H1 (cell line): ENCODE measurements at regions not wholly inside any gene's neighbourhood (a gene's known extent, or its start where the extent isn't known, plus 50 kb on each side); places are given as distances from the start of the nearest gene placed in this dataset.

Experiments
- CTCF ChIA-PET: fragments of 300-600 bp; sonication (Branson Sonifier 250); formaldehyde crosslinking; loops from one replicate; lab custom pipeline; 2021; ENCODE audit not compliant: partially characterized antibody; lab: Charles Lee
- POLR2A ChIA-PET: fragments of 300-600 bp; sonication (Branson Sonifier 250); formaldehyde crosslinking; loops from one replicate; lab custom pipeline; 2021; ENCODE audit warnings: inconsistent platforms; ENCODE audit not compliant: partially characterized antibody; lab: Charles Lee
- DNase-seq, 2 experiments: peaks; one replicate each; pipeline versions ENCODE4 v3.0.0 to v3.0.0-alpha.2; 2010 to 2022; ENCODE audit warnings: low spot score in 2 of 2, low read depth in 1 of 2, mixed read lengths in 1 of 2
- FAIRE-seq: peaks from 2 replicates; lab custom pipeline; 2011; peaks lifted over from hg19 to GRCh38; lab: Jason Lieb, UNC
- H2AFZ ChIP-seq: 2 replicates; pipeline ENCODE4 v1.8.1; 2012; ENCODE audit warnings: low read length, inconsistent platforms
- H2AK5ac ChIP-seq: 2 replicates; pipeline ENCODE4 v1.6.1; 2013; ENCODE audit warnings: low read depth, low read length
- H2BK120ac ChIP-seq: replicated peaks from 2 replicates; pipeline ENCODE3; 2013; ENCODE audit warnings: low read depth, low read length, inconsistent platforms
- H2BK12ac ChIP-seq: 2 replicates; pipeline ENCODE4 v1.6.1; 2013; ENCODE audit warnings: low read depth, low read length
- H2BK15ac ChIP-seq: 2 replicates; pipeline ENCODE4 v1.6.1; 2013; ENCODE audit warnings: low read length
- H2BK20ac ChIP-seq: 2 replicates; pipeline ENCODE4 v1.6.1; 2013; ENCODE audit warnings: low read length
- H2BK5ac ChIP-seq: 2 replicates; pipeline ENCODE4 v1.6.1; 2013; ENCODE audit warnings: low read depth, low read length
- H3K14ac ChIP-seq: 2 replicates; pipeline ENCODE4 v1.6.1; 2013; ENCODE audit warnings: inconsistent platforms; ENCODE audit not compliant: insufficient read length
- H3K18ac ChIP-seq: 2 replicates; pipeline ENCODE4 v1.6.1; 2013; ENCODE audit warnings: low read length; ENCODE audit errors: extremely low read depth
- H3K23ac ChIP-seq: 2 replicates; pipeline ENCODE4 v1.6.1; 2013; ENCODE audit warnings: inconsistent platforms; ENCODE audit not compliant: insufficient read length
- H3K23me2 ChIP-seq: 2 replicates; pipeline ENCODE4 v1.6.1; 2013; ENCODE audit warnings: low read depth, low read length
- H3K27ac ChIP-seq: 2 replicates; pipeline ENCODE4 v1.6.1; 2011; ENCODE audit warnings: low read depth, low read length, inconsistent platforms
- H3K27me3 ChIP-seq, 4 experiments: replicated peaks in 1 of 4; 1 replicate in 1 of 4; 2 replicates in 3 of 4; pipeline versions ENCODE4 v1.6.1 to v1.8.1; 2011 to 2013; ENCODE audit warnings: low read length in 3 of 4, mild to moderate bottlenecking in 3 of 4, inconsistent platforms in 2 of 4, mixed read lengths in 2 of 4, moderate library complexity in 1 of 4; ENCODE audit not compliant: control insufficient read depth in 3 of 4, insufficient read depth in 3 of 4; ENCODE audit errors: extremely low read depth in 1 of 4
- H3K36me3 ChIP-seq, 4 experiments: 2 replicates each; pipeline versions ENCODE4 v1.6.1 to v1.8.1; 2011 to 2013; ENCODE audit warnings: mild to moderate bottlenecking in 4 of 4, low read length in 3 of 4, moderate library complexity in 2 of 4, control low read depth in 1 of 4, inconsistent platforms in 1 of 4; ENCODE audit not compliant: insufficient read depth in 4 of 4, control insufficient read depth in 2 of 4
- H3K4ac ChIP-seq: replicated peaks from 2 replicates; pipeline ENCODE3; 2013; ENCODE audit warnings: low read length, low read depth, mixed read lengths, inconsistent platforms; ENCODE audit not compliant: insufficient read length
- H3K4me1 ChIP-seq, 4 experiments: replicated peaks in 1 of 4; 1 replicate in 1 of 4; 2 replicates in 3 of 4; pipeline versions ENCODE4 v1.6.1 to v1.8.1; 2011 to 2013; ENCODE audit warnings: low read length in 3 of 4, inconsistent platforms in 2 of 4, mixed read lengths in 1 of 4; ENCODE audit not compliant: insufficient read depth in 4 of 4, control insufficient read depth in 3 of 4
- H3K4me2 ChIP-seq, 2 experiments: 2 replicates each; pipeline versions ENCODE4 v1.6.1 to v1.8.1; 2011 to 2013; ENCODE audit warnings: low read depth in 2 of 2, low read length in 2 of 2, control low read depth in 1 of 2, inconsistent platforms in 1 of 2, mild to moderate bottlenecking in 1 of 2; ENCODE audit not compliant: insufficient read depth in 1 of 2
- H3K4me3 ChIP-seq, 4 experiments: fragments of 200-600, 300-600 bp in 1 of 4; sonication (generic), shearing (Covaris generic), sonication (Bioruptor Twin) in 1 of 4; 2 replicates each; pipeline versions ENCODE4 v1.5.1 to v1.8.1; 2011 to 2016; ENCODE audit warnings: low read length in 4 of 4, low read depth in 3 of 4, control low read depth in 2 of 4, inconsistent platforms in 2 of 4, mild to moderate bottlenecking in 2 of 4, mixed read lengths in 1 of 4, moderate library complexity in 1 of 4; ENCODE audit not compliant: insufficient read depth in 2 of 4; ENCODE audit errors: extremely low read depth in 1 of 4
- H3K56ac ChIP-seq: replicated peaks from 2 replicates; pipeline ENCODE3; 2013; ENCODE audit warnings: low read depth, mild to moderate bottlenecking, mixed read lengths, low read length, inconsistent platforms; ENCODE audit not compliant: insufficient read length
- H3K79me1 ChIP-seq: 2 replicates; pipeline ENCODE4 v1.6.1; 2013; ENCODE audit warnings: low read depth, low read length, control low read depth
- H3K79me2 ChIP-seq, 2 experiments: 2 replicates each; pipeline versions ENCODE4 v1.6.1 to v1.8.1; 2012 to 2013; ENCODE audit warnings: low read length in 2 of 2, mild to moderate bottlenecking in 2 of 2, inconsistent platforms in 1 of 2; ENCODE audit not compliant: insufficient read depth in 2 of 2, control insufficient read depth in 1 of 2
- H3K9ac ChIP-seq, 4 experiments: replicated peaks in 1 of 4; 1 replicate in 1 of 4; 2 replicates in 3 of 4; pipeline versions ENCODE4 v1.6.1 to v1.8.1; 2011 to 2013; ENCODE audit warnings: low read depth in 3 of 4, low read length in 3 of 4, control low read depth in 2 of 4, mild to moderate bottlenecking in 2 of 4, moderate library complexity in 2 of 4, inconsistent platforms in 1 of 4; ENCODE audit errors: extremely low read depth in 1 of 4
- H3K9me3 ChIP-seq, 2 experiments: 2 replicates each; pipeline versions ENCODE4 v1.6.1 to v1.8.1; 2012 to 2013; ENCODE audit warnings: mild to moderate bottlenecking in 2 of 2, moderate library complexity in 2 of 2, control low read depth in 1 of 2, inconsistent platforms in 1 of 2, low read depth in 1 of 2, low read length in 1 of 2, mixed read lengths in 1 of 2; ENCODE audit not compliant: insufficient read depth in 2 of 2
- H4K20me1 ChIP-seq, 2 experiments: replicated peaks in 1 of 2; 2 replicates each; pipeline versions ENCODE3 to v1.8.1; 2011 to 2013; ENCODE audit warnings: inconsistent platforms in 2 of 2, low read length in 2 of 2, mild to moderate bottlenecking in 1 of 2; ENCODE audit not compliant: insufficient read depth in 2 of 2, control insufficient read depth in 1 of 2
- H4K5ac ChIP-seq: 2 replicates; pipeline ENCODE4 v1.6.1; 2013; ENCODE audit warnings: low read length, low read depth, mixed read lengths, inconsistent platforms; ENCODE audit not compliant: insufficient read length
- H4K8ac ChIP-seq: 2 replicates; pipeline ENCODE4 v1.8.0; 2013; ENCODE audit warnings: mild to moderate bottlenecking, moderate library complexity, low read length, inconsistent platforms; ENCODE audit not compliant: insufficient read depth; ENCODE audit errors: extremely low read depth
- H4K91ac ChIP-seq: replicated peaks from 2 replicates; pipeline ENCODE3; 2013; ENCODE audit warnings: low read length, mixed read lengths, inconsistent platforms; ENCODE audit not compliant: insufficient read length
- SP4 ChIP-seq: IDR thresholded peaks from 2 replicates; pipeline ENCODE4 v1.6.1; 2012; ENCODE audit warnings: low read length, inconsistent platforms
- WGBS, 2 experiments: shearing (Covaris generic) in 1 of 2; methylation state at CpG; one replicate each; pipeline versions ENCODE4 v1.1.6 to v1.1.7; 2013 to 2015; ENCODE audit warnings: low lambda C conversion rate in 2 of 2, mixed read lengths in 2 of 2, inconsistent platforms in 1 of 2, low coverage in 1 of 2, missing lambda C conversion rate in 1 of 2; ENCODE audit not compliant: insufficient replicate concordance in 2 of 2, insufficient coverage in 1 of 2, insufficient read length in 1 of 2; ENCODE audit errors: extremely low coverage in 1 of 2, missing lambda C conversion rate in 1 of 2; 5-methylcytosine and 5-hydroxymethylcytosine counted together

DNA sequence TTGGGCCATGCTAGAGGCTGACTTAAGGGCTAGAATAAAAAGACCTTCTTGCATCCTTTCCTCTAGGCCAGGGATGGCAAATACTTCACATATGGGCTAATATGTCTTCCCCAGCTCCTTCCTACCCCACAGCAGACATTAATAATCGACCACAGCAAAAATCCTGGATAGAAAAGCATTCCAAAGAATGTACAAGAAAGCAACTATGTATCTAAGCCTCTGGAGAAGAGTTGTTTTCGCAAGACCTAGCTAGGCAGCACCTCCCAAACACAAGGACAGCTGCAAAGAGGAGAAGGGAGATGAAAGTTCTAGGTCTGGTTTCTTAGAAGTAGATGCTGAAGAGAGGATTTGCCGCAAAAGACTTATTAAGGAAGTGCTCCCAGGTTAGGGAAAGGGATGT is 372.6 kb downstream of the SLC4A3 start:
- no peak overlapping the region for H2BK5ac ChIP-seq
- no peaks in the 10 kb centered on the region for H3K36me3 ChIP-seq
- DNase-seq (no peak), FAIRE-seq (no peak)
- H2BK15ac ChIP-seq: no peak overlapping the region
- H3K56ac ChIP-seq: no peak overlapping the region
- H2AK5ac ChIP-seq: no peak overlapping the region
- H4K91ac ChIP-seq: no peak overlapping the region
- H2BK12ac ChIP-seq: no peak overlapping the region
- H3K4me3 ChIP-seq: no peak overlapping the region
- H4K8ac ChIP-seq: no peak overlapping the region
- no peak overlapping the region for H3K4ac ChIP-seq
- H3K4me2 ChIP-seq: no peak overlapping the region
- no peak for TF ChIP-seq SP4
- no peak overlapping the region for H3K23ac ChIP-seq
- H2AFZ ChIP-seq: no peak overlapping the region
- no peak overlapping the region for H2BK20ac ChIP-seq
- H3K9ac ChIP-seq: no peak overlapping the region
- no peak overlapping the region for H3K27ac ChIP-seq
- no peak overlapping the region for H3K18ac ChIP-seq
- H3K79me1 ChIP-seq: no peaks in the 10 kb centered on the region
- ChIA-PET POLR2A (no interaction called here), CTCF (interaction anchor here (0.8 to 6.7 kb wide), 18 partner anchors 9 to 1442 kb away, joined by 3 to 71 read pairs (median 6); no protein-coding TSS in a partner anchor)
- peaks cover 0 to 5% (median 4%) of the 10 kb centered on the region in 4 experiments; a peak in 3 of 7 replicates for H3K4me1 ChIP-seq
- H4K20me1 ChIP-seq: no peaks in the 10 kb centered on the region
- no peaks in the 10 kb centered on the region for H3K23me2 ChIP-seq
- 93% methylated on average over 3 of the region's 3 CpGs; no CpG with 5 or more reads in 1 of the 2 experiments for WGBS, 2 experiments
- no peak overlapping the region for H2BK120ac ChIP-seq
- H3K27me3 ChIP-seq: no peaks in the 10 kb centered on the region
- no peak overlapping the region for H3K14ac ChIP-seq
- no peaks in the 10 kb centered on the region for H3K79me2 ChIP-seq
- no peak overlapping the region for H4K5ac ChIP-seq
- no peaks in the 10 kb centered on the region for H3K9me3 ChIP-seq
